NCI-H2081 treated with DMSO at 0.1 percent for 48 hours (cell line): ENCODE measurements at regions not wholly inside any gene's neighbourhood (a gene's known extent, or its start where the extent isn't known, plus 50 kb on each side); places are given as distances from the start of the nearest gene placed in this dataset.

ENCODE experiments used
- DNase-seq: peaks from one replicate; lab custom pipeline; 2025; lab: John Stamatoyannopoulos, UW

DNA sequence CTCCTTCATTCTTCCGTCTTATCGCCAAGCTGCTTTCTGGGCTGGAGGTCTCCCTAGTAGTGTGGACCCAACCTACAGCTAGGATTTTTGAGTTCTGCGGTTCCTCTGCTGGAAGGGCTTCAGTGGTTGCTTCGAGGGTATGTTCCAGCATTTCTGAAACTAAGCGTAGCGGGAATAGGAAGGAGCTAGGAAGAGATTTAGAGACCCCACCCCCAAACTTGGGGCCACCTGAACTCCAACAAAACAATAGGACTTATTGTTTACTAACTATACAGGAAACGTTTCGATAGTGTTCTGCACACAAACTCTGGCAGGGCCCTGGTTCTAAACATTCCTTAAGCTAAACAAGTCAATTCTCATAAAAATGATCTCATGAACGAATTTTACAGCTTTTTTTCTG is 346.7 kb downstream of the PLK2 start:
- no peak for DNase-seq

DNA sequence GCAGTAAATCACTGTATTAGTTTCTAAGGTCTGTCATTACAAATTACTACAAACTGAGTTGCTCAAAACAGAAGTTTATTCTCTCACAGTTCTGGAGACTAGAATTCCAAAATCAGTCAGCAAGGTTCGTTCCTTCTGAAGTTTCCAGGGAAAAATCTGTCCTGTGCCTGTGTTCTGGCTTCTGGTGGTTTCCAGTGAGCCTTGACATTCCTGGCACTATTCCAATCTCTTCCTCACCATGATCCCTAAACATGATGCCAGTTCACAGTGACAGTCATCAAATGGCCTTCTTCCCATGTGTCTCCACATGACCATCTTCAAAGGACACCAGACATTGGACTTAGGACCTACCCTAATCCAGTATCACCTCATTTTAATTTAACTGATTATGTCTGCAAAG is 351.4 kb downstream of the PLK2 start:
- no peak for DNase-seq

DNA sequence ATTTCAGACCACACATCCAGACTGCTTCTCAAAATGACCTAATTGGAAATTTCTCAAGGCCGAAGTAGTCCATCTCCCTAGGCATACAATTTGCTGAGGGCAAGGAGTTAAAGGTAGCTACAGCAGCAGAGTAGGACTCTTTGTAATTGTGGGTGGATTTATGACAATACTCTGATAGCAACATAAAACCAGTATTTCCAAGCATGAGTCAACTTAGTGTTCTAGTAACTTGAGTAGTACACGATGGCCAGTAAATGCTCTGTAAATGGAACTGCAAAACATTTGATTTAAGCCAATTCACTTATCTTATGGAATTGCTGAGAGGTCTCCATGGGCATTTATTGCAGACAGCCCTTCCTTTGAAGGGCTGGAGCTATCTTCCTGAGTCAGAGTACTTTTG is 352.2 kb downstream of the PLK2 start:
- no peak for DNase-seq

DNA sequence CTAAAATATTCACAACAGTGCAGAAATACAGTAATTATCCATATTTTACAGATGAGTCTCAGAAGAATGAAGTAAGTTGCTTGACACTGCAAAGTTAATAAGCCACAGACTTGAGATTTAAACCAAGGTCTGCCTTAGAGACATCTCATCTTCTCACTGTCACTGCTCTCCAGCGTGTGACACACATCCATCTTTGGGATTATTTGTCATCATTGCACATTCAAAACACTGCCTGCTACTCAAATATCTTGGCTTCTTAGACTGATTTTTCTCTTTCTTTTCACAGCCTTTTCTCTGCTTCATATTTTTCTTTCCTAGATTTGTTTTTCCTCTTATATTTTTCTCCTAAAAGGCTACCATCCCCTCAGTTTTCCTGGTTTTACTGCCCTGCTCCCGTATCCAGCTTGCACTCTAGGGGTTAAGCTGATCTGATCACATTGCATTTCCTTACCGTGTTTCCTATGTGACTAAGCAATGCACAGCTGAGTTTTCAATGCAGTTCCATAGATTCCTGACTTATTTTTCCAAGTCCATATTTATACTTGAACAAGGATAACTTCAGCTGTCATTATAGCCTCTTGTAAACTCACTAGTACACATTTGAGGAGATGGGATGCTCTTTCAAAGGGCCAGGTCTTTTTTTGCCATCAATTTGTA is 353.0 kb downstream of the PLK2 start:
- no peak for DNase-seq

DNA sequence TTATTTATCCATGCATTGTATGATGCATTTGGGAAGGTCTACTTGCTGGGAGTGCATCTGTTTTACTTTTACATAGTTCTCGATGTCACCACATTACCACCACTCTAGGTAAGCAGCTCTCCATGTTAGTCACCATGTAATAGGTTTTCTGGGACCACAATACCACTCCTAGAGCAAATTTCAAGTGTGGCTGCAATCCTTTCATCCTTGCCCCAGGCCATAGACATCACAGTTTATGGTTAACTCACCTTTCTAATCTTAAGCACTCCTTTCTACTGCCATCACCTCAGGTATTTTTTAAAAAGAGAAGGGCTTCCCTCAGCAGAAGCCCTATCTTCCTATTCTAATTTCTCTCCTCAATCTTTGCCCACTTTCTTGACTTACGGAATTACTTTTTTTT is 354.1 kb downstream of the PLK2 start:
- no peak for DNase-seq

DNA sequence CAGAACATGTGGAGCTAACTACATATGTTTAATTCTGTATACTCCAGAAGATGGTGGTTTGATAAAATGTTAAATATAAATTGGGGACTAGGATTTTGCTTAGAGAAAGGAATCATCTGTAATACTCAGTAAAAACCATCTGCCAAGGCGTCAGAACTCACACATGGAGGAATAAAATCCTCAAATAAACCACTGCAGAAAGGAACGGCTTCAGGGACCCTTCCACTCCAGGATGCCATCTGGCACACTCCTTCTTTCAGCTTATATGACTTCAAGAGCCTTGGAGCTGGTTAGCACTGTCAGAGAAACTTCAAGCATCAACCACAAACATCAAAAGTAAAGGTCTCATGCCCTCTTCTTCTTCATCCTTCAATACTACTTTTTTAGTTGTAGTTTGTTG is 360.6 kb downstream of the PLK2 start:
- no peak for DNase-seq

DNA sequence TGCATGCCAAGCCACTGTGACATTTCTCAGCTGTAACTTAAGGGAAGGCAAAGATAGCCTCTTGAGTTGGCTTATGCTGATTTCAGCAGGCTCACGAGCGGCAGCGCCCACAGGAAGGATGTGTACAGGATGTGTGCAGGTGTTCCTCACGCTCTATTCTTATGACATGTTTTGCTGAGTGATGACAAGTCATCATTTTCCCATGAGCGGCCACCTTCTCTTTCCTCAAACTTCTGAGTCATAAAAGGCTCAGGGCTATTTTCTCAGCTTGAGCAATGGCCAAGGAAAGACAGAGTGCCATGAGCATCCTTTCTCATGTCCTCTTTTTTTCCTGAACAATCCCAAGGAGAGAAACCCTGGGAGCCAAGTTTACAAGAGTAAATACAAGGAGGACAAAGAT is 365.9 kb downstream of the PLK2 start:
- DNase-seq = no peak

DNA sequence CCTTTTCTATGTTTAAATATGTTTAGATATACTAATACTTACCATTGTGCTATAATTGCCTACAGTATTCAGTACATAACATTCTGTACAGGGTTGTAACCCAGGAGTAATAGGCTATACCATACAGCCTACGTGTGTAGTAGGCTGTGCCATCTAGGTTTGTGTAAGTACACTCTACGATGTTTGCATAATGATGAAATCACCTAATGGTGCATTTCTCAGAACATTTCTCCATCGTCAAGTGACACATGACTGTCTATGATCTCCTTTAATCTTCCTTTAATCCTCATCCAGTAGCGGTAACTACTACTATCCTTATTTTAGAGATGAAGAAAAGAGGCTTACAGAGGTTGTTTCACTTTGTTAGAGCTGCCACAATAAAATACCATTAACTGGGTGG is 369.2 kb downstream of the PLK2 start:
- DNase-seq = no peak

DNA sequence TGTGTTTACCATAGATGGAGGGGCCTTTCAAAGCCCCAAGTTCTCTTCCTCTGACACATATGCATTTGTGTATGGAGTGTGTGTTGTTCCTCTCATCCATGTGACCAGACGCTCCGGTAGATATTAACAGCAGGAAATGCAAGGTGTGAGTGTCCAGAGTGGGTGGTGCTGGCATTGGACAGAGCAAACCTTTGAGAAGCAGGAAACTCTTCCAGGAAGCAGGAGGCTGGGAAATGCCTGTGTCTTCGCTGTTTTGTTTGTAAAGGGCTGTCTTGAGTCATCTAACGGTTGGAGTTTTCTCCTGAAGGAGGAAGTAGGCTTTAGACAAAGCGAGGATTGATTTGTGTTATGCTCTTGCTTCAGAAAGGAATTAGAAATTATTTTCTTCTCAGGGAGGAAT is 370.9 kb downstream of the PLK2 start:
- no peak for DNase-seq

DNA sequence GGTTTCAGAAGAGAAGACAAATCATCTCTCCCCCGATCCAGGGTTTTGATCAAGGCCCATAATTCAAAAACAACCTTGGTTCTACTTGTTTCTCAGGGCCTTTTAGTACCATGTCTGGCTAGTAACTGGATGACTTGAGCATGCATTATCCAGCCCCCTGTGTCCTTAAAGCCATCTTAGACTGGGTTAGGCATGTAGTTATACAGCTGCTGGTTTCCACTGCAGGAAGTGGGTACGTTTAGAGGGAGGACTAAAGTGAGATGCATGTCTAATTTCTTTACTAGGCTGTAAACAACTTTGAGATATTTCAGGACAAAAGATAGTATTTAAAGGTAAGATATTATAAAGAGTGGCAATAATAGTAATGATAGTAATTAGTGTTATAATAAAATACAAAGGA is 372.0 kb downstream of the PLK2 start:
- DNase-seq = no peak

DNA sequence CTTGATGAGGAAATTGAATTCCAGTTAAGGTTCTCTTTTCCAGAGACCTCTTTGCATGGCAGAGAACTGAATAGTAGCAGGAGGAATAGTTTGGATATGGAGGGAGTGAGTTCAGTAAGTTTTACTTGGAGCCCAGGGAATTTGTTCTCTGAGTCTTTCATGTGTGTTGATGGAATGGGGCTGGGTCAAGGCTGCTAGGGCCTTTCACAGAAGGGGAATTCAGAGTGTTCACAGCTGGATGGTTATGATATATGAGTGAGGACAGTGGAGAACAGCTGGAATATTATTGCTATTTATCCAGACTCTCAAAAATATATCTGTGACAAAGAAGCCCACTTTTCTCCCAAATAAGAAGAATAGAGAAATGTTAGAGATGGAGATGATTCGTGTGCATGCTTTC is 372.8 kb downstream of the PLK2 start:
- no peak for DNase-seq

DNA sequence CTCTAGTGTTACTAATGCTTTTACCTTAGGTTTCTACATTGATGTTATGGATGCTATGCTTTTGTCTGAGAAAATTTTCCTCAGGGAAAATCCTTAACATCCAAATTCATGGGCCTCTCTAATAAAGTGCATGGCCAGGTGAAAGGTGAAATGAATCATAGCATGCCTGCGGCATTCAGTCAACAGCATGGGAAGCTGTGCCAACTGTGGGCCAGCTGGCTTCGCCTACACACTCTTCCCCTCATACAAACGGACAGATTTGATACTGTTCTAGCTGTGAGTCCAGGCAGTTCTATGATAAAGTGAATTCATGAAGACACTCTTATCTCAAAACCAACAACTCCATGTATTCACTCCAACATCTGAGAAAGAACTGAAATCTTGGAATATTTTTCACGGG is 374.1 kb downstream of the PLK2 start:
- DNase-seq = no peak

DNA sequence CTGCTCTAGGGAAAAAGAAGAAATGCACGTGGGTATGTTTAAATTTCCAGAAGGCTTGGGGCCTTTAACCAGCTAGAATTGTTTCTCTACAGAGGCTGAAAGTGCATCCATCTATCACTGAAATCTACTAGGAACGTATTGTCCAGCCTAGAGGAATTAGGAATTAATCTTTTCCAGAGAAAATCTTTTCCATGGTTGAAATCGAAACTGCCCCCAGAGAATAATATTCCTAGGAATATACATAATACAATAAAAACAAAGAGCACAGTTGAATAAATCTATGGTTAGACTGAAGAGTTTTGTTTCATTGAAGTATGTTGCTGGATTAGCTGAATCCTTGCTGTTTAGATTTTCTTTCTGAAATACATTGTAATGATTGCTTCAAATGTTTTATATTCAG is 378.5 kb downstream of the PLK2 start:
- DNase-seq = no peak

DNA sequence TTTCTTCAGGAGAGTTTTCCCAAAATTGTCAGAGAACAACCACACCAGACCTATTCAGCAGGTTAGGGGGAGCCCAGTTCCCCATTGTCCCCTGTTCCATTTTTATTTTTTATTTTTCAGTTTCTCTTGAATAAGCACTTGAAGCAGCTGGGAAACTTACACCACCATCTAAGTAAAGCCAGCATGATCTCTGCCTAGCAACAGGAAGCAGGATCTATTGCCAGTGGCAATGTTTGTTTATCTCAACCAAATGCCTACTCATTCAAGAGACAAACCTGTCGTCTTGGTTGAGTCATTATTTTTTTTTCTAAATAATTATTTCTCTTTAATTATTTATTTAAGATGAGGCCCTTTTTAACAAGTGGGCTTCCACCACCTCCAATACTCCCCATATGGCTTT is 379.3 kb downstream of the PLK2 start:
- DNase-seq = no peak

DNA sequence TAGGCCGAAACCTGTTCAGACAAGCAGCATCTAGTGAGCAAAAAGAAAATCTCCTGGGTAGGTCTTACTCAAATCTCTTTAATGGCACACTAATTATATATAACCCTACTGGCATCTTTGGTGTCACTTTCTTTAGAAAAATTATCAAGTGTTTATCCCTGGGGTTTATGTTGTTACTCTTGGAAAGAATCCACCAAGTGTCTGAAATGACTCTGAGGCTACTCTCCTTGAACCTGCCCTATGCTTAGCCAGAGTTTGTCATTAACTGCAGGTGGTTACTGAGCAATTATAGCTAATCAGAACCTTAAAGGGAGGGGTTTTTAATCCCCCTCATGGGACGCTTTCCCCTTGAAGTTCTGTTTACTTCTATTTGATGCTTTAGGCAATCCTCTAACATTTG is 381.9 kb downstream of the PLK2 start:
- no peak for DNase-seq

DNA sequence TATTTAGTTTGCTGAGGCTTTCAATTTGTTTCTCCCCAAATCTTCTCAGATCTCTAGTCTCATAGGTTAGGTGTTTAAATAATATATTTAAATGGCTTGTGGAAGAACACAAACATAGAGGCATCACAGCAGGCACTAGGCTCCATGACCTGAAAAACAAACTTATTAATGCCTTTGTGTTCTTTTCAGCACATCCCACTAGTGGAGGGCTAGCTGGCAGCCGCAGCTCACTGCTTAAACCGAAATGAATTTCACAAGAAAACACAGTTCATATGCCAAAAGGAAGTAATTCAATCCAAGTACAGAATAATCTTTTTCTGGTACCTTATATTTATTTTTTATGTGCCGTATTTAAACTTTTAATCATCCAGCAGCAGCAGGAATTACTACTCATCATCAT is 382.5 kb downstream of the PLK2 start:
- DNase-seq = no peak

DNA sequence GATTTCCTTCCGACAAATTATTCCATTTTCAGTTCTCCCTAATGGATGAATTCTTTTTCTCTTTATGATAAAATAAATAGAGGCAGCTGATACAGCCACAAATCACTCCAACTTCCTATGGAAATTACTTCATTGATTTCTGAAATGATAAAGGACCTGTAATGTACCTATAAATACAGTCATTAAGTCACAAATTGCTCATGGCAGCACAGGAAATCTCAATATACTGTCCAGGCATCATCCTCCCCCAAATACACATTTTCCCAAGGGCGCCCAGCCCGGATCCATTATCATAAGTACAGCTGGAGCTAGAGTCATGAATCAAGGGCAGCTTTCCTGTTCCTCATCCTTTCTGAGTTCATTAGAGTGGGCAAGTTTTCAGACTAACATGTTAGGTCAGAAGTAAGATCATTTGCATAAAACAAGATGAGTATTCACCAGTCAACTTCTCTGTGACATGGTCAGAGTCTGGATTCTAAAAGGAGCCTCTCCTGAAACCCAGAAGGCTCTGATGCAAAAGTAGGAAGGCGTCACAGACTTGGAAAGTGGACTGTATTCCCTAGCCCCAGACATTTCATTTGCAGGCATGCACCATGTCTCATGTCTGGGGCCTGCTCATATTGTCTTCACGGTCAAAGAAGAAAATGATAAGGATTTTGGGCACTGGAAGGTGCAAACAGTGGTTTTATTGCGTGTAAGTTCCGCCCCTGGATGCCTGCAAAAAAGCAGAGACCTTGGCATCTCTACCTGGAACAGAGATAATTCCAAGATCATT is 383.2 kb downstream of the PLK2 start:
- DNase-seq = peak; percentile 15

DNA sequence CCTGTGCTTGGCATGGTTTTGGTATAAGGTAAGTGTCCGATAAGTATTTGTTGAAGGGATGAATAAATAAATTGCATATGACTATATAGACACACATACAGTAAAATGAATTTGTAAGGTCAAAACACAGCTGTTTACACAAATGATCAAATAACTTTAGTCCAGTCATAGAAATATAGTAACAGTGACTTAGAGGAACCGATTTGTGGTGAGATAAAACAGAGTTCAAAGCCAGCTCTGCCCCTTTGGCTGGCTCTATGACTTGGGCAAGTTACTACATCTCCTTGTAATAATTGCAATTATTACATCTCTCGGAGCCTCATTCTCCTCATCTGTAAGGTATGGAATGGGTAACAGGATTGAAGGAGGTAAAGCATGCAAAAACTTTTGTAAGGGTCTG is 384.0 kb downstream of the PLK2 start:
- no peak for DNase-seq

DNA sequence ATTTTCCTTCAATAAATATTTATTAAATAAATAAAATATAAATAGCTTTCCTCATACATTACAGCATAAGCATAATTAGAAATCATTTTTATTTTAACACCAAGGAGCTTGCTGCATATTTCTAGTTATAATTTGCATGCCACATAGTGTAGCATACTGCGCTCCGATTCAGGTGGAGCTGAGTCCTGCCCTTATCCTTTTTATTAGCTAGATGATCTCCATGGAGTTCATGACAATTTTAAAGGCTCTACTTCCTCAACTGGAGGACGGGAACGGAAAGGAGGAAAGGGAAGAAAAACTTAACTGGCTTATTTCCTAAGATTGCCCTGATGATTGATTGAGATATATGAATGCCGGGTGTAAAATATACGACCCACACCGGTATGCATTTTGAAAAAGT is 385.2 kb downstream of the PLK2 start:
- no peak for DNase-seq

DNA sequence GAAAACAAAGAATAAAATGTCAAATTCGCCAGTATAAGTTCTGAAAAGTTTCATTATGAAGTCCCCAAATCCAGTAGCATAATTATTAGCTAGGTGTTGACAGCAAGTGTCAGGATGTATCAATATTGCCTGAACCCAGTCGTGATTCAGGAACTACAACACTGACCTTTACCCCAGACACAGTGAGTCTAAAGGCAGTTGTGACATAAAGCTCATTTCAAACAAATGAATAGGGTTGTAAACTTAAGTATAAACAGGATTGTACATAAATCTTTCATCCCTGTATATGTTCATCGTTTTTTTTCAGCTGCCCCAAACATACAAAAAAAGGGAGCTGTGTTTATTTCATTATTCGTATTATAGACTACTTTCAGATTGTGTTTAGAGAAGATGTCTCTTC is 385.7 kb downstream of the PLK2 start:
- no peak for DNase-seq

DNA sequence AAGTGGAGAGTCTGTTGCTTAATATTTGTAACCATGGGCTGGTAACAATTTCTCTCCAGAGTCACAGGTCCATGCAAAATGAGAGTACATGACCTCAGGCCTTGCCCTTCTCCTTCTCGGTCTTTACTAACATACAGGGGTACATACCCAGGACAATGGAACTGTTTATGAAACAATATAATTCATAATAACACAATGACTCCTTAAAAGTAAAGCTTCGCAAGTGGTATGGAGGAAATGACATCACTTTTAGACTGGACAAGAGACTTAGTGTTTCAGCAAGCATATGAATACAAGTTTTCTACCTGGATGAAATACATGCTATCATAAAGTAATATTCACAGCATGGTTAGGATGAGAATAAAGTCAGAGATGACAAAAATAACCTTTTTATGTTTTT is 386.6 kb downstream of the PLK2 start:
- no peak for DNase-seq

DNA sequence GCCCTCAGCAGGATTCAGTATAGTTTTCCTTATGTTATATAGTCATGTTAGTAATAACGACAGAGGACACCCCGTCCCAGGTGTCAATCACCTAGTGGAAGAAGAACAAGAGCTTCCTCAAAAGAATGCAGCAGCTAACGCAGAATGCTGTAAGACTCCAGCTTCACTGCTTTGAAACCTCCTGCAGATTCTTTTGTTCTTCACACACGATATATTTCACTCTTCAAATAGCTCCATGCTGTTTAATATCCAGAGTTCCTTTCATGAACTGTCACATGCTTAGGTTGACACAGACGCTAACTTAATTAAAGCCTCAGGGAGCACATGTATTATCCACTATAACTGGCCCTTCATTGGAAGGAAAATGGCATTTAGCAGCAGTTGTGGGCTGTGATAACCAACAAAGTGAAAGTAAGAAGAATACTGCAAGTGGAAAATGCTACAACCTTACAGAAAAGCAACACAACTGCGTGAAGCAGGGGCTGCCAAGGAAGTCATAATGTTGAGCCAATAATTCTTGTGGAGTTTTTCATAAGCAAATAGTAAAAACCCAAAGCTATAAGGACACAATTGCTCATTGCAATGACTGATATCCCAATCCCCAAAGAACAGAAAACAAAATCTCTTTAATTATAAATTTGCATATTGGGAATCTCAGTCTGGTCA is 387.5 kb downstream of the PLK2 start:
- peak; percentile 44 for DNase-seq

DNA sequence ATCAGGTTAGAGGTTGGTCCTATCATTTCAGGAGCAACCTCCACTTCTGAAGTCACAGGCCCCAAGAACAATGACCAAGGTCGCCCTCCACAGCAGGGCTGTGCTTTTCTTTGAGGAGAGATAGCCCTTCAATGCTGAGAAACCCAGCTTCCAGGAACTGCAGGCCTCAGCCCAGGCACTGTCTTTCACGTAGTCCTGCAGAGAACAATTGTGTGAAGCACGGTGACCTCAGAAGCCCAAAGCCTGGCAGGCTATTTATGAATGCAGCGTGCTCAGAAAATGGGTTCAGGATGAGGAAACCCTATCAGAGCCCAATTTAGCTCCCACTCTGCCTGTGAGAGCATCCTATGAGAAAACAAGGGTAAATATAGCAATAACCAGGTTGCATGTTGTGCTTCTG is 388.3 kb downstream of the PLK2 start:
- no peak for DNase-seq

DNA sequence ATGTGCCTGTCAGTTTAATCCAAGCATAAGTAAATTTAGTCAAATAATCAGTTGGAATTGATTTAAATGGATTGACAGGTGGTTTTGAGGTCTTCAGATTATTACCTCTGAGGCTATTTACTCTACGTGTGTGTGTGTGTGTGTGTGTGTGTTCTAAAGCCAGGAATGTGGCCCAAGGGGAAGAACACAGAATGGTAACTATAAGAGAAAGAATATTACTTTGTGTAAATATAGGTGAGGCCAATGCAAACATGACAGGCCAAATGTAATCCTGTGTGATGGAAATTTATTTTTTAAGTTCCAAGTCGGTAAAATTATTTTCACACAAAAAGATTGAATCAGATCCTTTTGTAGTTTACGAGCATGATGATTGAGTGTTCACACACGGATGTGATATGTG is 390.0 kb downstream of the PLK2 start:
- no peak for DNase-seq
